ENCODE measurements at regions not wholly inside any gene's neighbourhood (a gene's known extent, or its start where the extent isn't known, plus 50 kb on each side); places are given as distances from the start of the nearest gene placed in this dataset.

GRCh38 chr2:56099963-56100362 lies 83.8 kb upstream of the CCDC85A start:
- no peak overlapping the region for H3K4me3 ChIP-seq (ENCODE audit: low read length)
- DNase-seq (ENCODE audit: low read depth): no peak

GRCh38 chr2:56100791-56101312 lies 82.9 kb upstream of the CCDC85A start:
- no peak for DNase-seq (ENCODE audit: low read depth)
- TF ChIP-seq CTCF (conservative IDR thresholded peaks at IDR 0.05; ENCODE audit: low read length): no peak

More at GRCh38 chr2:56099963-56100362, 83.8 kb upstream of the CCDC85A start:
- TF ChIP-seq CTCF (conservative IDR thresholded peaks at IDR 0.05; ENCODE audit: low read length): no peak

GRCh38 chr2:56102098-56102497 lies 81.7 kb upstream of the CCDC85A start:
- H3K4me3 ChIP-seq (ENCODE audit: low read length): no peak overlapping the region
- DNase-seq (ENCODE audit: low read depth): no peak
- TF ChIP-seq CTCF (conservative IDR thresholded peaks at IDR 0.05; ENCODE audit: low read length): no peak

More at GRCh38 chr2:56100791-56101312, 82.9 kb upstream of the CCDC85A start:
- no peak overlapping the region for H3K4me3 ChIP-seq (ENCODE audit: low read length)

GRCh38 chr2:56102866-56103265 lies 80.9 kb upstream of the CCDC85A start:
- DNase-seq (ENCODE audit: low read depth): peak; percentile 29
- H3K4me3 ChIP-seq (ENCODE audit: low read length): no peak overlapping the region
- TF ChIP-seq CTCF (conservative IDR thresholded peaks at IDR 0.05; ENCODE audit: low read length): no peak

GRCh38 chr2:56104962-56105361 lies 78.8 kb upstream of the CCDC85A start:
- TF ChIP-seq CTCF (conservative IDR thresholded peaks at IDR 0.05; ENCODE audit: low read length): no peak
- no peak for DNase-seq (ENCODE audit: low read depth)

GRCh38 chr2:56107502-56108220 lies 76.1 kb upstream of the CCDC85A start:
- no peak overlapping the region for H3K4me3 ChIP-seq (ENCODE audit: low read length)
- DNase-seq (ENCODE audit: low read depth): no peak
- TF ChIP-seq CTCF (conservative IDR thresholded peaks at IDR 0.05; ENCODE audit: low read length): no peak

More at GRCh38 chr2:56104962-56105361, 78.8 kb upstream of the CCDC85A start:
- H3K4me3 ChIP-seq (ENCODE audit: low read length): no peak overlapping the region

- no peak for DNase-seq (ENCODE audit: low read depth)
- H3K4me3 ChIP-seq (ENCODE audit: low read length): no peak overlapping the region
- no peak for TF ChIP-seq CTCF (conservative IDR thresholded peaks at IDR 0.05; ENCODE audit: low read length)
These were observed 75.0 kb upstream of the CCDC85A start for GRCh38 chr2:56108806-56109205.
